HUDEP-2 (cell line): ENCODE measurements at regions not wholly inside any gene's neighbourhood (a gene's known extent, or its start where the extent isn't known, plus 50 kb on each side); places are given as distances from the start of the nearest gene placed in this dataset.

Experiments
- DNase-seq, 76 experiments: peaks; one replicate each; lab custom pipeline; 2025; ENCODE audit not compliant: unreplicated experiment in 76 of 76; lab: John Stamatoyannopoulos, UW

DNA sequence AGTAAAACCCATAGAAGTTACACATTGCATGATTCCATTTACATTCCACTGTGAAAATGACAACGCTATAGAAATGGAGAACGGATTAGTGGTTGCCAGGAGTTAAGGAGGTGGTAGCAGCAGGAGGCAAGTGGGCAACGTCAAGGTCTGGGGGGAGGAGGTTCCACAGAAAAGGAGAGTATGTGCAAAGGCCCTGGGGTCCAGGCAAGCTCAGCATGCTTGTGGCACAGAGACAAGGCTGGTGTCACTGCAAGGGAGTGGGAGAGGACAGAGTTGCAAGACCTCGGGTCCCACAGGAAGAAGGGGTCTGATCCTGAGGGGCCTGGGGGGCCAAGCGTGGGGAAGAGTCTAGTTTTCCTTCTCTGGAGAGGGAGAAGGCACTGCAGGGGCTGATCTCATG, 240.8 kb downstream of the MN1 start:
- DNase-seq = no peak

- DNase-seq = no peak
Observed at GRCh38 chr22:27561286-27561904, 240.2 kb downstream of the MN1 start.

DNA sequence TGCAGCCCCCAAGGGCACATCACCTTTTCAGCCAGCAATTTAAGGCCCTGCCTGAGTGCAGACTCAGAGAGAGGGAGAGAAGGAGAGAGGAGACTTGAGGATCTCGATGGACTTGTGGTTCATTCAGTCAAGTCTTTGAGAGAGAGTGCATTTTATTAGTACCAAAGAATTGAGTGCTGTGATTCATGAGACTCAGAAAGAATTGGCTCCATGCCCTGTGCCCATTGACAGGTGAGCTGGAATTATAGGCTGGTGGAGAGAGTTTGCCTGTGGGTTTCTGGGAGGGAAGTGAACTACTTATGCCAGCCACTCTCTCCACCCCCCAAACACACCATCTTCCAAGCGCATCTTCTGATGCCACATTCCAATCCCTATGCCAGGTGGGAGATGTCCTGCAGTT, 236.8 kb downstream of the MN1 start:
- no peak for DNase-seq

GRCh38 chr22:27566602-27567001, 235.0 kb downstream of the MN1 start:
- DNase-seq = no peak

- no peak for DNase-seq
Observed at GRCh38 chr22:27568265-27568664, 233.3 kb downstream of the MN1 start.

DNA sequence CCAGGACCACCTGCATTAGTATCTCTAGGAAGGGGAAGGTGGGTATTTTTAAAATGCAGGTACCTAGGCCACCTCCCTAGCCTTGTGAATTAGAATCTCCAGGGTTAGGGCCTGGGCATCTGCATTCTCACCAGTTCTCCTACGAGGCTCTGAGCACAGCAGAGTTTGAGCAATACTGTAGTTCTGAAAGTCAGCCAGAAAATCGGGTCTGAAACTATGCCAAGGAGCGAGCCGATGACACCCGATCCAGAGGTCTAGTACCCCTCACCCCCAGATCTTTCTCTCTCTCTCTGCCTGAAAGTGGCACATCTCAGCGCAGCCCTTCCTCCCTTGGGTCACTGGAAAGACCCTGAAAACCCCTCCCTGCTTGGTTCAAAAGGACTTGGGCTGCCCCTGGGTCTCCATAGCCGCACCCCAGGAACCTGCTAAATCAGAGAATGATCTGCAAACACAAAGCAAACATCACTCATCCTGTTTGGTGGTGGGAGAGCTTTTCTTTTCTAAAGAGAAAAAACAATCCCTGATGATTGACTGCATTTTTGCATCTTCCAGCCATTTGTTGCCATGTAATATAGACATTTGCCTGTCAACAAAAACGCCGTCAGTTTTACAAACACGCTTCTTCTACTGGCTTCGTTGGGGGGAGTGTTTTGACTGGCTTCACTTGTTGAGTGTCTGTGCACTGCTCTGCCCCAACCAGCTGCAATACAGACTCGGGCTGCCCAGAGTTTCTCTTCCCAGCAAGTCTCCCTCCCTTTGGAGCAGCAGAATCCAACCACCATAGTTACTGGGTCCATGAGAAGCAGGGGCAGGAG, 229.9 kb downstream of the MN1 start:
- no peak for DNase-seq

- no peak for DNase-seq
Observed at GRCh38 chr22:27572278-27572666, 229.3 kb downstream of the MN1 start.

DNA sequence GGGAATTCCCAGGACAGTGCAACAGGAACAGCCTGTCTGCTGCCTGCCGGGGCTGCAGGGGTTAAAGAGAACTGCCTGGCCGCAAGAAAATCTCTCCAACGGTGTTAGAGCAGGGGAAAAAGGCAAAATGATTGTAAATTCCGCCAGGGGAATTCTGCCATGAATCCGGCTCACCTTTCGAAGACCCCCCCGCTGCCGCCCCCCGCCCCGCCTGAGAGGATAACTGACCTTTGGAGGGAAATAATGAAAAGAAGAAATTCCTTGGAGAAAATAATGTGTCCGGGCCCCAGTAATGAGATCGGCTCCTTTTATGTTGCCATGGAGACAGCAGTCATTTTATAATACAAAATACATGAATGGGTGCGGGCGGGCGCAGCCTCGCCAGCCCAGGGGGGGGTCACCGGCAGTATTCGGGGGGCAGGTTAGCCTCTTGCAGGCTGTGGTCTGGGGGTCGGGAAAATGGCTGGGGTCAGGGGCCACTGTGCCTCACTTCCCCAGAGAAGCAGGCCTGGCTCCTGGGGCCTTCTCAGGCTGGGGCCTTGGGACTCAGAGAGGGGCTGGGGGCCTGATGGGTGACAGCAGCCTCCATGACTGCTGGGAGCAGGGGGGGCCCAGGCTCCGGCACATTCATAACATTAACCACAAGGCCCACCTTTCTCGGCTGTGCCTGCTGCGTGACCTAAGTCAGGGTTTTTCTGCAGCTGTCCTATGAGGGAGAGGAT, 228.1 kb downstream of the MN1 start:
- DNase-seq = no peak

GRCh38 chr22:27574002-27574366, 227.6 kb downstream of the MN1 start:
- DNase-seq = no peak

DNA sequence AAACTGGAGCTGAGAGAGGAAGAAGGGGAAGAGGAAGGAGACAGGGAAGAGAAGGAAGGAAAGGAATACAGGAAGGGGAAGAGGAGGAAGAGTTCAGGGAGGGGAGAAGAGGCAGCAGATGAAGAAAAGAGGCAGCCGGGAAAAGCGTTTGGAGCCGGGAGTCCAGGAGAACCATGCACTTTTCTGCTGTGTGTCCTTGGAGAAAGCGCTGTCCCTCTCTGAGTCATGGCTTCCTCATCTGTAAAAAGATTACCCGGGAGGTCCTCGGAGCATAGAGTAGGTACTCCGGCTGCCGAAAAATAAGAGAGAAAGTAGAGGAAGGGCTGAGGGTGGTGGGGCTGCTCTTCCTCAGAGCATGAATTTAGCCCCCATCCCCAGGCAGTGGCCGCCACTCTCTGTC, 226.9 kb downstream of the MN1 start:
- no peak for DNase-seq

DNA sequence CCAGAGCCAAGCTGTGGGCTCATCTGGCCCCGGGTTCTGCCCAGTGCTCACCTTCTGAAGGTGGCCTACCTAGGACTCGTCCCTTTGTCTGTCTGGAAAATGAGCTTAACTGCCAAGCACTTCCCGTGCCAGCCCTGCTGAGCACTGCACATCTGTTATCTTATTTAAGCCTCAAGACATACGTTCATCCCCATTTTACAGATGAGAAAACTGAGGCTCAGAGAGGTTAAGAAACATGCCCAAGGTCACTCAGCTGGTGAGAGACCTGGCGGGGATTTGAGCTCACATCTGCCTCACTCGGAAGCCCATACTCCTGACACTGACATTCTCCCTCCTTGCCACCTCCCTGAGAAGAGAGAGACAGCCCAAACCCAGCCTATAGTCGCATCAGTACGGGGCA, 226.2 kb downstream of the MN1 start:
- no peak for DNase-seq

DNA sequence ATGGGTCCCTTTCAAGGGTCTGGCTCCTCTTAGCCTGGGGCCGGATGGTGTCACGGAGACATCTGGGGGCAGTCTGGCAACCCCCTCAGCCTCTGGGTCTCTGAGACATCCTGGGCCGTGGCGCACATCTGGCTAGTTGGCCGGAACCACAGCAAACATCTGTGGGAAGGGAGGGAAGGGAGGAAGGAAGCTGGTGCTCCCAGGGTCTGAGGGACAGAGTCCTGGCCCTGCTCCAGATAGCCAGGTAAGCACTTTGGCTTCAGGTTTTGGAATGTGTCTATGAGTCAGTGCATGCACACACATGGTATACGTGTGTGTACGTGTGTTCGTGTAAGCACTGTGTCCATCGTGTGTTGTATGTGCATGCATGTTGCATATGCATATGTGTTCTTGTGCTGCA, 225.1 kb downstream of the MN1 start:
- no peak for DNase-seq

DNA sequence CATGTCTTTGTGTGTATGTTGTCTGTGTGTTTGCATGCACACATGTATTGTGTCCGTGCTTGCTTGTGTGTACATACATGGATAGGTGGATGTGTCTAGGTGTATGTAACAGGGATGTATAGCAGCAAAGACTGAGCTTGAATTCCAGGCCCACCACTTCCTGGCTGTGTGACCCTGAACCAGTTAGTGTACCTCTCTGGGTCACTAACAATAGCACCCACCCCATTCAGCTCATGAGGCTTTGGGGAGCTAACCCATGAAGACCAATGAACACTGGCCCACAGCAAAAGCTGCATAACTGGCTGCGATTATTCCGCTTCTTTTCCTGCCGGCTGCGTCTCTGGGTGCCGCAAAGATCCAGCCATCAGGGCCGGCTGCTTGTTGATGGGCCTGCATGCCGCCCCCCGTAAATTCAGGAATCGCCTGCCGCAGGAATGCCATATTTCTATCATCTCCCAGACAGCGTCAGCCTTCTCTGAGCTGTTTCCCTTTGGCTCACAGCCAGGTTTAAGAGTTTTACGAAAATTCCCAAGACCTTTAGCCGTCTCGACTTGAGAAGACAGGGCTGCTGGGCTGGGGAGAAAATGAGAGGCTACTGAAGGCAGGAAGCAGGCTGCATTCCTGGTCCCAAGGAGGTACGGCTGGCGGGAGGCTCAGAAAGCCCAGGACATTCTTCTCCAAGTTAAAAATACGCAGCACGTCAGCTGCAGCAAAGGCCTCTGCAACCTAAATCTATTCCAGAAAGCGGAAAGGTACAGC, 224.6 kb downstream of the MN1 start:
- no peak for DNase-seq

- no peak for DNase-seq
Observed at GRCh38 chr22:27577574-27577969, 224.0 kb downstream of the MN1 start.

DNA sequence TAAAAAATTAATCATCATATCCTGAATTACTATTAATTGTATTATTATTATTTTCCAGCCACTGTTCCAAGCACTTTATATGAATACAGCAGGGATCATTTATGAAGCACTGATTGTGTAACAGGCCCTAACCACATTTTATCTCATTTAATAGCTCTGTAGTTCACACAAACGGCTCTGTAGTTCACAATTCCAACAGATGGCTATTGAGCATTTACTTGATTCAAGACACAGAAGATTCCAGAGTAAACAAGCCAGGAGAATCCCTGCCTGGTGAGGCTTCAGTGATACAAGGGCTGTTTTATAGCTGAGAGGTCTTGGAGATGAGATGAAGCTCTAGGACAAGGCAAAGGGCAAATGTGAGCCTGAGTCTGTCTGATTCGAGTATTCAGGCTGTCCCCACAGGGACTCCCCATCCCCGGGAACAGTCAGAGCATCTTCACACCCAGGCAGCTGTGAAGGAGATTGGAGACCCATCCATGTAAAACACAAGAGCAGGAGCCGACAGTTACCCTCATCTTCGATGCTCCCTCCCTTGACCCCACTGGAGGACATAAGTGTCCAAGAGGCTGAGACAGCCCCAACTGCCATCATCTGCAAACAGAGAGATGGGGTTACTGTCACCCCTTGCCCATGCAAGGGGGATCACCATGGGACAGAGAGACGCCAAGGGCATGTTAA, 222.5 kb downstream of the MN1 start:
- DNase-seq = no peak

GRCh38 chr22:27580311-27580897, 221.2 kb downstream of the MN1 start:
- DNase-seq = peak in 7 of 76 experiments; percentile 1 to 20 (median 7)

GRCh38 chr22:27581236-27581635, 220.3 kb downstream of the MN1 start:
- no peak for DNase-seq

GRCh38 chr22:27581688-27582087, 219.9 kb downstream of the MN1 start:
- DNase-seq = peak in 2 of 76 experiments; percentile 1 to 2

DNA sequence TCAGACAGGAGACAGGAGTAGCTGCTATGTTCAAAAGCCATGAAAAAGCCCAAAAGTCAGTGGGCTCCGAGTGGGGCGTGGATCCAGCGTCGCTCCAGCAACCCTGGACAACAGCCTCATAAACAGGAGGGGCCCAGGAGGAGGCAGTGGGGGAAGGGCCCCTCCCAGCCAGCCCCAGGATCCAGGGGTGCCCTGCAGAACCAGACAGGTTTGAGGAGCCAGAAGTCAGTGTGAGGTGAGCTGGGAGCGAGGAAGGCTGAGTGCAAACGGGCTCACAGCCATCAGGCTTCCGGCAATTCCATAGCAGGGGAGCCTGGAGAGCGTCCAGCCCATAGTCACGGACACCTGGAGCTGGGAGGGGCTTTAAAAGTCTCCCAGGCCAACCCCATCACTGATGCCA, 217.7 kb downstream of the MN1 start:
- DNase-seq = no peak

- no peak for DNase-seq
Observed at GRCh38 chr22:27585141-27585540, 216.4 kb downstream of the MN1 start.
